Suprapubic skin (tissue), 4 donors: ENCODE measurements at regions not wholly inside any gene's neighbourhood (a gene's known extent, or its start where the extent isn't known, plus 50 kb on each side); places are given as distances from the start of the nearest gene placed in this dataset.
"Not testable (repeated sequence)": the region's sequence is repeated elsewhere in the genome, so short reads cannot be mapped to it uniquely, and the experiment has no call there.

Experiments
- CTCF ChIP-seq, 2 donors: fragments of 200-600 bp in 1 of 2; fragments of 450-650 bp in 1 of 2; sonication (generic) in 1 of 2; IDR thresholded peaks; one replicate each; pipeline ENCODE4 v1.5.1; 2016 to 2019; ENCODE audit warnings: antibody characterized with exemption in 2 of 2, mild to moderate bottlenecking in 1 of 2, moderate library complexity in 1 of 2
- EP300 ChIP-seq: sonication (generic); formaldehyde crosslinking; IDR thresholded peaks from one replicate; pipeline ENCODE4 v1.6.1; 2017; ENCODE audit warnings: antibody characterized with exemption
- POLR2AphosphoS5 ChIP-seq, 3 donors: sonication (generic); formaldehyde crosslinking; IDR thresholded peaks; one replicate each; pipeline ENCODE4 v1.6.1; 2017; ENCODE audit warnings: antibody characterized with exemption in 3 of 3

GRCh38 chr22:11065210-11065609 lies 4462.8 kb upstream of the OR11H1 start:
- not testable (repeated sequence) for TF ChIP-seq CTCF (IDR thresholded peaks at IDR 0.05); EP300; POLR2AphosphoS5 (IDR thresholded peaks at IDR 0.05)
